HCT116 (cell line): ENCODE measurements at regions not wholly inside any gene's neighbourhood (a gene's known extent, or its start where the extent isn't known, plus 50 kb on each side); places are given as distances from the start of the nearest gene placed in this dataset.

ENCODE experiments used
- ATAC-seq: fragments of 200-7000 bp; cut with Tn5 transposase; 2 replicates; pipeline ENCODE4 v1.9.1; 2020; ENCODE audit warnings: mild to moderate bottlenecking, moderate library complexity
- BruUV-seq: library from RNA; stranded (reverse); fragments of 400-500 nt; replicated peaks from 2 replicates; lab custom pipeline; 2021; lab: Mats Ljungman, UMichigan
- CTCF ChIA-PET: fragments of 300-600 bp; sonication (Branson Sonifier 250); formaldehyde crosslinking; loops from one replicate; lab custom pipeline; 2021; ENCODE audit warnings: antibody characterized with exemption; lab: Charles Lee
- POLR2A ChIA-PET: fragments of 300-600, 350-600 bp; sonication (Branson Sonifier 250); formaldehyde crosslinking; loops from one replicate; lab custom pipeline; 2021; ENCODE audit warnings: antibody characterized with exemption; lab: Charles Lee
- RAD21 ChIA-PET, 2 experiments: fragments of 300-600 bp; sonication (Branson Sonifier 250); formaldehyde crosslinking; loops; one replicate each; lab custom pipeline; 2023; ENCODE audit warnings: low total read pairs in 2 of 2; ENCODE audit not compliant: uncharacterized antibody in 2 of 2, unreplicated experiment in 2 of 2, low non-redundant PET in 1 of 2; lab: Charles Lee
- DNase-seq: peaks from one replicate; pipeline ENCODE4 v3.0.0-alpha.2; 2010; ENCODE audit warnings: low read depth, low spot score
- H2AFZ ChIP-seq: fragments of 200-600 bp; shearing (Covaris generic), sonication (generic); 2 replicates; pipeline ENCODE4 v1.6.1; 2017; ENCODE audit warnings: low read depth, mixed run types, mixed read lengths, antibody characterized with exemption, low read length; ENCODE audit not compliant: poor library complexity, severe bottlenecking
- H3K27ac ChIP-seq: 2 replicates; pipeline ENCODE4 v1.5.1; 2012; ENCODE audit warnings: low read depth, low read length
- H3K27me3 ChIP-seq: fragments of 200-600 bp; sonication (generic); 2 replicates; pipeline ENCODE4 v1.6.1; 2016; ENCODE audit warnings: mixed run types, low read length, mixed read lengths; ENCODE audit not compliant: insufficient read depth
- H3K36me3 ChIP-seq, 2 experiments: fragments of 200-500 bp in 1 of 2; fragments of 200-600 bp in 1 of 2; sonication (Bioruptor generic) in 1 of 2; sonication (generic) in 1 of 2; 2 replicates each; pipeline versions ENCODE4 v1.5.1 to v1.6.1; 2014 to 2016; ENCODE audit warnings: low read length in 2 of 2, inconsistent platforms in 1 of 2, mixed read lengths in 1 of 2, mixed run types in 1 of 2; ENCODE audit not compliant: insufficient read depth in 2 of 2, control insufficient read depth in 1 of 2
- H3K4me1 ChIP-seq, 2 experiments: fragments of 200-600 bp in 1 of 2; sonication (generic) in 1 of 2; 2 replicates each; pipeline versions ENCODE4 v1.5.1 to v1.6.1; 2012 to 2017; ENCODE audit warnings: low read length in 2 of 2, inconsistent platforms in 1 of 2, mild to moderate bottlenecking in 1 of 2, mixed read lengths in 1 of 2, mixed run types in 1 of 2, moderate library complexity in 1 of 2; ENCODE audit not compliant: insufficient read depth in 2 of 2, control insufficient read depth in 1 of 2
- H3K4me2 ChIP-seq: fragments of 200-600 bp; sonication (generic); 2 replicates; pipeline ENCODE4 v1.6.1; 2017; ENCODE audit warnings: mixed run types, low read length, mixed read lengths
- H3K4me3 ChIP-seq, 2 experiments: fragments of 200-600 bp in 1 of 2; sonication (generic) in 1 of 2; replicated peaks in 1 of 2; 2 replicates each; pipeline ENCODE4 v1.5.1; 2011 to 2016; ENCODE audit warnings: low read length in 2 of 2, control low read depth in 1 of 2, low read depth in 1 of 2, mild to moderate bottlenecking in 1 of 2, mixed read lengths in 1 of 2, mixed run types in 1 of 2
- H3K79me2 ChIP-seq: fragments of 200-600 bp; sonication (generic); 2 replicates; pipeline ENCODE4 v1.6.1; 2017; ENCODE audit warnings: mild to moderate bottlenecking, mixed run types, low read length, moderate library complexity, mixed read lengths; ENCODE audit not compliant: insufficient read depth
- H3K9ac ChIP-seq: fragments of 200-600 bp; sonication (generic); 2 replicates; pipeline ENCODE4 v1.6.1; 2016; ENCODE audit warnings: low read length, mixed read lengths
- H3K9me2 ChIP-seq: fragments of 200-600 bp; sonication (generic), shearing (Covaris generic); 2 replicates; pipeline ENCODE4 v1.6.1; 2017; ENCODE audit warnings: mixed run types, mild to moderate bottlenecking, moderate library complexity; ENCODE audit not compliant: insufficient read depth
- H3K9me3 ChIP-seq, 2 experiments: fragments of 200-500 bp in 1 of 2; fragments of 200-600 bp in 1 of 2; sonication (Bioruptor generic) in 1 of 2; sonication (generic) in 1 of 2; 2 replicates each; pipeline ENCODE4 v1.6.1; 2014 to 2017; ENCODE audit warnings: low read length in 2 of 2, mixed read lengths in 2 of 2, inconsistent platforms in 1 of 2, low read depth in 1 of 2, mild to moderate bottlenecking in 1 of 2, mixed run types in 1 of 2, moderate library complexity in 1 of 2; ENCODE audit not compliant: control insufficient read depth in 1 of 2, insufficient read depth in 1 of 2
- H4K20me1 ChIP-seq: fragments of 200-600 bp; sonication (generic), shearing (Covaris generic); 2 replicates; pipeline ENCODE4 v1.6.1; 2017; ENCODE audit warnings: mixed run types, mild to moderate bottlenecking, moderate library complexity; ENCODE audit not compliant: insufficient read depth
- ATF3 ChIP-seq: IDR thresholded peaks from 2 replicates; pipeline ENCODE4 v1.6.1; 2012
- ELF1 ChIP-seq: IDR thresholded peaks from 2 replicates; pipeline ENCODE4 v1.6.1; 2012; ENCODE audit warnings: low read depth, borderline replicate concordance
- EZH2 ChIP-seq: fragments of 200-600 bp; sonication (generic); IDR thresholded peaks from 2 replicates; pipeline ENCODE4 v1.6.1; 2017; ENCODE audit warnings: antibody characterized with exemption, mixed run types
- FOSL1 ChIP-seq: IDR thresholded peaks from 2 replicates; pipeline ENCODE4 v1.6.1; 2012; ENCODE audit warnings: low read depth
- JUND ChIP-seq: IDR thresholded peaks from 2 replicates; pipeline ENCODE4 v1.6.1; 2012
- POLR2AphosphoS5 ChIP-seq: IDR thresholded peaks from 2 replicates; pipeline ENCODE4 v1.6.1; 2011; ENCODE audit warnings: mild to moderate bottlenecking, low read depth, low read length, moderate library complexity
- SP1 ChIP-seq: IDR thresholded peaks from 2 replicates; pipeline ENCODE4 v1.6.1; 2012; ENCODE audit warnings: low read depth
- SRF ChIP-seq: IDR thresholded peaks from 2 replicates; pipeline ENCODE4 v1.6.1; 2012; ENCODE audit warnings: low read depth
- TCF7L2 ChIP-seq: IDR thresholded peaks from 2 replicates; pipeline ENCODE4 v1.7.0; 2011; ENCODE audit warnings: borderline replicate concordance, inconsistent platforms; ENCODE audit not compliant: insufficient read depth, insufficient read length; ENCODE audit errors: extremely low read depth
- YY1 ChIP-seq: IDR thresholded peaks from 2 replicates; pipeline ENCODE4 v1.6.1; 2011; ENCODE audit warnings: low read length, low read depth, moderate library complexity, mild to moderate bottlenecking; ENCODE audit not compliant: insufficient replicate concordance; ENCODE audit errors: extremely low read depth
- intact Hi-C: fragments of 100-400 bp; cut with micrococcal nuclease; formaldehyde crosslinking; loops from 2 replicates; pipeline ENCODE4 v1.10.0; 2022
- TF ChIP-seq, protein P1 (sequence below): IDR thresholded peaks from 2 replicates; pipeline ENCODE4 v1.6.1; 2011; ENCODE audit warnings: mild to moderate bottlenecking, low read length, moderate library complexity; ENCODE audit not compliant: insufficient replicate concordance; ENCODE audit errors: extremely low read depth
- TF ChIP-seq, protein P2 (sequence below): IDR thresholded peaks from 2 replicates; pipeline ENCODE4 v1.6.1; 2012

DNA sequence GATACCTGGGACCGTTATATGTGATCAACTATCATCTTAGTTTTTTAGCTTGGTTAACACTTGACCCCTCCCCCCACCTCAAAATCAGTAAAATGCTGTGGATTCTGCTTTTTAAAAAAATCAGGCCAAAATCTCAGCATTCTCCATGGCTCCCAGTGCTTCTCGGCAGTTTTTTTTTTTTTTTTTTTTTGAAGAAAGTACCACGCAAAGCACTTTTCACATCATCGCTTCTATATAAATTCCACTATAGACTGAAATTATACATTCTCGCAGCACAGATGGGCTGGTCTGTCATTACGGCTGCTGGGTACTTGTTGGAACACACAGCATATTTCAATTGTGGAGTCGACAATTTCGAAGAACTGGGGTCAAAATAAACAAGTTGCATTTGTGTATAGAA, 67.7 kb upstream of the PPARA start:
- no peaks in the 10 kb centered on the region for H4K20me1 ChIP-seq
- peaks cover 59 to 89% of the 10 kb centered on the region in 2 experiments for H3K4me1 ChIP-seq
- BruUV-seq: TSS peak; percentile 37
- H3K27ac ChIP-seq: peak overlapping the region; percentile 100; the same call in 1 of the 2 replicates
- DNase-seq (no peak), ATAC-seq (no peak)
- TF ChIP-seq JUND: 0 out of 2 replicates have a peak, but pooled peaks have one; percentile 3
- TF ChIP-seq ELF1: no peak
- peak overlapping the region in 1 of 2 experiments; percentile 64; a peak in 2 of 4 replicates for H3K4me3 ChIP-seq
- no peaks in the 10 kb centered on the region for H3K9me3 ChIP-seq
- H3K9me2 ChIP-seq: no peaks in the 10 kb centered on the region
- POLR2A ChIA-PET: interaction anchor here (0.7 kb wide), 1 partner anchor 108 kb away, joined by 3 read pairs; no protein-coding TSS in a partner anchor
- H3K36me3 ChIP-seq: peaks cover 0 to 18% of the 10 kb centered on the region in 2 experiments; a peak in 1 of 4 replicates
- peaks cover 100% of the 10 kb centered on the region for H3K79me2 ChIP-seq
- peak overlapping the region; percentile 99 for H3K9ac ChIP-seq
- CTCF ChIA-PET: no interaction called here
- intact Hi-C loops: no loop called here
- H3K27me3 ChIP-seq: no peaks in the 10 kb centered on the region
- H3K4me2 ChIP-seq: peak overlapping the region; percentile 99
- RAD21 ChIA-PET: no interaction called here
- H2AFZ ChIP-seq: no peak overlapping the region

DNA sequence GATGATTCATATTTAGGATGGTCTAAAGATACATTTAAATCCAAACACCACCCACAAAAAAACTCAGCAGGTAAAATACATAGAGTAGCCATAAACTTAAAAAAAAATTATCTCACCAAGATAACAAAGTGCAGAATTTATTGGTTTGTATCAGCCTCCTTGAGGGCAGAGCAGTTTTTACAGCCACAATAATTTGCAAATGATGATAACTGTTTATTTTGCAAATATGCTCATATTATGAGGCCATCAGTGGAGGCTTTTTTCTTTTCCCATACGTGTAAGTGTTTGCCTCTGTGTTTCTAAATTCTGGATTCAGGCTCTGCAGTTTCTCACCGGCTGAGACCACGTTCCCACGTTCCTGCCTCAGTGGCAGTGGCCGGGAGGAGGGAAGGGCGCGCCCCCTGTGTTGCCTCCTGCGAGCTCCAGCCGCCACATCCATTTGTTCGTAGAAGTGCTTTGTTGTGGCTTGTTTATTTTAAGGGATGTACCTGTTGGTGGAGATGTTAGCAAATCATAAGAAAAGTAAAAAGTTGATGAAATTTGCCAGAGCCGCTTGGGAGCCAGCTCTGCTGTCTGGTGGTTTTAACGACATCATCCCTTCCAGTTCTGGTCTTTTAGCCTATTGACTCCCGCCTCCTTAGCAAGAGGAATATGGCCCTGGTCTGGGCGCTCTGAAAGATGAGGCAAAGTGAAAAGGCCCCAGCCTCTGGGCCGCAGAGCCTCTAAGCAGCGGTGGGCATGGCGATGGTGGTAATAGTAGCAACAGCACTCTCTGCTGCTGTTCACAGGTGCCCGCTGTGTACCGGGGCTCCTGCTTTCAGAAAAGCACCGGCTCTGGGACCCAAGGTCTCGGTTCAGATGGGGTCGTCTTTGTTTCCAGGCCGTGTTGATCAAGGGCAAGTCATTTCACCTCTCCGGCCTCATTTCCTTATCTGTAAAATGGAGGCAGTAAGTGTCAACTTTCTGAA, 66.7 kb upstream of the PPARA start:
- H3K4me2 ChIP-seq: peak overlapping the region; percentile 99
- RAD21 ChIA-PET: no interaction called here
- H3K9ac ChIP-seq: peak overlapping the region; percentile 99

More for the DNA sequence above, 66.7 kb upstream of the PPARA start:
- H3K9me3 ChIP-seq: no peaks in the 10 kb centered on the region
- no peak for DNase-seq
- H3K27ac ChIP-seq: peak overlapping the region; percentile 100
- TF ChIP-seq FOSL1 (no peak), ATF3 (no peak), ELF1 (no peak), JUND (no peak), TCF7L2 (no peak), SRF (no peak), EZH2 (no peak), SP1 (no peak), YY1 (no peak), POLR2AphosphoS5 (no peak)
- TF ChIP-seq, protein P1, sequence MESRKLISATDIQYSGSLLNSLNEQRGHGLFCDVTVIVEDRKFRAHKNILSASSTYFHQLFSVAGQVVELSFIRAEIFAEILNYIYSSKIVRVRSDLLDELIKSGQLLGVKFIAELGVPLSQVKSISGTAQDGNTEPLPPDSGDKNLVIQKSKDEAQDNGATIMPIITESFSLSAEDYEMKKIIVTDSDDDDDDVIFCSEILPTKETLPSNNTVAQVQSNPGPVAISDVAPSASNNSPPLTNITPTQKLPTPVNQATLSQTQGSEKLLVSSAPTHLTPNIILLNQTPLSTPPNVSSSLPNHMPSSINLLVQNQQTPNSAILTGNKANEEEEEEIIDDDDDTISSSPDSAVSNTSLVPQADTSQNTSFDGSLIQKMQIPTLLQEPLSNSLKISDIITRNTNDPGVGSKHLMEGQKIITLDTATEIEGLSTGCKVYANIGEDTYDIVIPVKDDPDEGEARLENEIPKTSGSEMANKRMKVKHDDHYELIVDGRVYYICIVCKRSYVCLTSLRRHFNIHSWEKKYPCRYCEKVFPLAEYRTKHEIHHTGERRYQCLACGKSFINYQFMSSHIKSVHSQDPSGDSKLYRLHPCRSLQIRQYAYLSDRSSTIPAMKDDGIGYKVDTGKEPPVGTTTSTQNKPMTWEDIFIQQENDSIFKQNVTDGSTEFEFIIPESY: no peak
- TF ChIP-seq, protein P2, sequence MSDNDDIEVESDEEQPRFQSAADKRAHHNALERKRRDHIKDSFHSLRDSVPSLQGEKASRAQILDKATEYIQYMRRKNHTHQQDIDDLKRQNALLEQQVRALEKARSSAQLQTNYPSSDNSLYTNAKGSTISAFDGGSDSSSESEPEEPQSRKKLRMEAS: no peak
- no peak overlapping the region for H2AFZ ChIP-seq
- peaks cover 100% of the 10 kb centered on the region for H3K79me2 ChIP-seq
- no TSS peak for BruUV-seq
- H3K27me3 ChIP-seq: no peaks in the 10 kb centered on the region
- no peaks in the 10 kb centered on the region for H4K20me1 ChIP-seq
- H3K4me3 ChIP-seq: peak overlapping the region; percentile 64 to 68
- ATAC-seq: no peak
- intact Hi-C loops: no loop called here
- POLR2A ChIA-PET: interaction anchor here (0.8 to 1.1 kb wide), 2 partner anchors 11 to 76 kb away, joined by 3 to 5 read pairs; no protein-coding TSS in a partner anchor
- peaks cover 0 to 23% of the 10 kb centered on the region in 2 experiments; a peak in 2 of 4 replicates for H3K36me3 ChIP-seq
- H3K4me1 ChIP-seq: peaks cover 51 to 88% of the 10 kb centered on the region in 2 experiments
- CTCF ChIA-PET: interaction anchor here (0.7 to 3.1 kb wide), 2 partner anchors 77 kb away, joined by 4 to 17 read pairs; no protein-coding TSS in a partner anchor
- no peaks in the 10 kb centered on the region for H3K9me2 ChIP-seq
